Subcutaneous abdominal adipose tissue (tissue), 5 donors: ENCODE measurements at regions not wholly inside any gene's neighbourhood (a gene's known extent, or its start where the extent isn't known, plus 50 kb on each side); places are given as distances from the start of the nearest gene placed in this dataset.
"Not testable (repeated sequence)": the region's sequence is repeated elsewhere in the genome, so short reads cannot be mapped to it uniquely, and the experiment has no call there.

Source experiments
- H3K27ac ChIP-seq: one replicate; pipeline ENCODE4 v1.7.0; 2013; ENCODE audit warnings: low read depth, mild to moderate bottlenecking, inconsistent platforms, low read length, moderate library complexity
- H3K27me3 ChIP-seq, 5 donors: one replicate each; pipeline ENCODE4 v1.7.0; 2013; ENCODE audit warnings: low read length in 5 of 5, inconsistent platforms in 1 of 5; ENCODE audit not compliant: control insufficient read depth in 5 of 5, insufficient read depth in 4 of 5
- H3K36me3 ChIP-seq, 5 donors: one replicate each; pipeline ENCODE4 v1.7.0; 2013; ENCODE audit warnings: low read length in 5 of 5; ENCODE audit not compliant: control insufficient read depth in 5 of 5, insufficient read depth in 5 of 5
- H3K4me1 ChIP-seq, 5 donors: one replicate each; pipeline ENCODE4 v1.7.0; 2013; ENCODE audit warnings: low read length in 5 of 5, mild to moderate bottlenecking in 3 of 5, moderate library complexity in 1 of 5; ENCODE audit not compliant: control insufficient read depth in 5 of 5, insufficient read depth in 5 of 5
- H3K4me3 ChIP-seq, 5 donors: one replicate each; pipeline ENCODE4 v1.7.0; 2013; ENCODE audit warnings: low read length in 5 of 5, low read depth in 1 of 5
- H3K9ac ChIP-seq, 5 donors: one replicate each; pipeline ENCODE4 v1.7.0; 2013; ENCODE audit warnings: low read length in 5 of 5, mild to moderate bottlenecking in 4 of 5, moderate library complexity in 3 of 5
- H3K9me3 ChIP-seq, 5 donors: one replicate each; pipeline ENCODE4 v1.7.0; 2013; ENCODE audit warnings: low read length in 5 of 5; ENCODE audit not compliant: control insufficient read depth in 5 of 5
- donor health status: healthy.
- donor health status: healthy.
- donor health status: healthy.
- donor health status: healthy.
- donor health status: healthy.

DNA sequence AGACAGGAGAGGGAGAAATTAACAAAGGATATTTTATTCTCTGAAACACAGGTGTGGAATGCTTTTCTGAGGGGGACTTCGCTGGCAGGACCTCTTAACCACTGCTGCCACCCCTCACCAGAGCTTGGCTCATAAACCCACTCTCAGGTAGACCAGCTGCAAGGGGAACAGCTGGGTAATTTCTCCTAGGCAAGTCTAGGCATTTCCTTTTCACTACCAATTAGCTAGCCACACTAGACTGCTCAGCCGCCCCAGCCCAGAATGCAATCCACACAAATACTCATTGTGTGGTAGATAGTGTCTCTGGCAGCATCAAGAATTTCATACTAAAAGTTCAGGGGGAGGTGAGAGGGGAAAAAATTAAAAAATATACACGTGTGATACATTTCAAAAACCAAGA, 267.6 kb upstream of the ID4 start:
- peaks cover 0 to 3% (median 0%) of the 10 kb centered on the region in 5 donors for H3K9me3 ChIP-seq
- H3K4me1 ChIP-seq = peaks cover 0 to 1% (median 0%) of the 10 kb centered on the region in 5 donors
- no peak overlapping the region for H3K4me3 ChIP-seq
- H3K9ac ChIP-seq = no peak overlapping the region
- H3K27me3 ChIP-seq = no peaks in the 10 kb centered on the region
- no peaks in the 10 kb centered on the region for H3K36me3 ChIP-seq
- no peak overlapping the region for H3K27ac ChIP-seq

DNA sequence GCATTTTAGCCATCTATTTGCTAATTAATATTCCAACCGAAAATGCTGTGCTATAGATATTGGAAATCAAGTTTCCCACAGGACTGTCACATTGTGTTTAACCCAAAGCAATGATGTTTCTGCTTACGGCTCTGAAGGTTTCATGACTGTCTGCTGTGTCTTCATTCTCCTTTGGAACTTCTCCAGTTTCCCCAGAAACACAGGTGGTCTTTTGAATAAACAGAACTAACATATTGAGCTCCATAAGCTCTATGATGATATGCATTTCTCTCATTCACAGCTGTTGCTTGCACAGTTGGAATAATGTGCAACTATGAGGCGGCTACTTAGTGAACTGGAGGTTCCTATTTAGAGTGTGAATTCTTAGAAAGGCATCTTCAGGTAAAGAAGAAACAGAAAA, 266.0 kb upstream of the ID4 start:
- Histone ChIP-seq H3K9me3 (peaks cover 0 to 3% (median 0%) of the 10 kb centered on the region in 5 donors), H3K4me1 (peaks cover 0 to 1% (median 0%) of the 10 kb centered on the region in 5 donors), H3K27ac (no peak overlapping the region), H3K36me3 (no peaks in the 10 kb centered on the region), H3K4me3 (no peak overlapping the region), H3K9ac (no peak overlapping the region), H3K27me3 (no peaks in the 10 kb centered on the region)

DNA sequence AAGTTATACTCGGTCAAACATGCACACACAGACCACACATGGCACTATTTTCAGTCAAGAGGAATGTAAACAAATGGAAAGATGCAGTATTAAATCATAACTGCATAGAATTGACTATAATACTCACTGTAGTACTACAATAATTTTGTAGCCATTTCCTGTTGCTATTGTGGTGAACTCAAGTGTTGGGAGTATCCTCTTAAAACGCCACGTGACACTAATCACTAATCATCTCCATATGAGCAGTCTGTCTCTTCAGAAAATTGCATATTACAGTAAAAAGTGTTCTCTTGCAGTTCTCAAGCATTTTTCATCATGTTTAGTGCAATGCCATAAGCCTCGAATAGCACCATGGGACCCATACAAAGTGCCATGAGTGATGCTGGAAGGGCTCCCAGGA, 258.7 kb upstream of the ID4 start:
- H3K4me1 ChIP-seq = no peaks in the 10 kb centered on the region
- no peak overlapping the region for H3K9ac ChIP-seq
- no peak overlapping the region for H3K27ac ChIP-seq
- no peaks in the 10 kb centered on the region for H3K36me3 ChIP-seq
- H3K9me3 ChIP-seq = peaks cover 0 to 8% (median 4%) of the 10 kb centered on the region in 5 donors
- no peaks in the 10 kb centered on the region for H3K27me3 ChIP-seq
- H3K4me3 ChIP-seq = no peak overlapping the region

DNA sequence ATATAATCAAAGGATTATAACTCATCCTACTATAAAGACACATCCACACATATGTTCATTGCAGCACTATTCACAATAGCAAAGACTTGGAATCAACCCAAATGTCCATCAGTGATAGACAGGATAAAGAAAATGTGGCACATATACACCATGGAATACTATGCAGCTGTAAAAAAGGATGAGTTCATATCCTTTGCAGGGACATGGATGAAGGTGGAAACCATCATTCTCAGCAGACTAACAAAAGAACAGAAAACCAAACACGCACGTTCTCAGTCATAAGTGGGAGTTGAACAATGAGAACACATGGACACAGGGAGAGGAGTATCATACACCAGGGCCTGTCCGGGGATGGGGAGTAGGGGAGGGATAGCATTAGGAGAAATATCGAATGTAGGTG, 253.0 kb upstream of the ID4 start:
- H3K4me1 ChIP-seq, H3K27ac ChIP-seq, H3K9ac ChIP-seq, H3K36me3 ChIP-seq, H3K27me3 ChIP-seq, H3K4me3 ChIP-seq, H3K9me3 ChIP-seq: not testable (repeated sequence)

DNA sequence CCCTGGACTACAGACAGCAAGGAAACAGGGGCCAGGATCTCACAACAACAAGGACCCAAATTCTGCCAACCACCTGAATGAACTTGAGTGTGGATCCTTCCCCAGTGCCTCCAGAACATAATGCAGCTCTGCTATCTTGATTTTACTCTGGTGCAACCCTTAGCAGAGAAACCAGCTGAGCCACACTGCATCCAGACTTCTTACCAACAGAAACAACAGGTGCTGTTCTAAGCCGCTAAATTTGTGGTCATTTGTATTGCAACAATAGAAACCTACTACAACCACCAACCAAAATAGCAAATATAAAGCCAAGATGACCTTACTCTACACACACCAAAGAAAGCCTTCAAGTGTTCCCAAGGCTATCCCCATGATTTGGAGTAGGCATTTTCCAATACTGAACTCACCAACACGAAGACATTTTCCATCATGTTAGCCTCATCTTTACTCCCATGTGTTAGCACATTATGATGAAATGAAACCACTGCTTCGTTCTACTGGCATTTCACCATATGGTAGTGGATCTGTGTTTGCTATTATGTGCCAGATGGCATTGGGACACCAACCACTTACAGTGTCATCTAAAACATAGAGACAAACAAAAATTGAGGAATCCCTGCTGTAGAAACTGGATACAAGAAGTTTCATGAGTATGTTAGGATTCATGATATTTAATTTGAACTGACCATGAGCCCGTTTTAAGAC, 249.8 kb upstream of the ID4 start:
- H3K9me3 ChIP-seq = no peaks in the 10 kb centered on the region
- H3K27ac ChIP-seq = no peak overlapping the region
- peaks cover 0 to 10% (median 0%) of the 10 kb centered on the region in 5 donors for H3K4me1 ChIP-seq
- no peak overlapping the region for H3K4me3 ChIP-seq
- no peaks in the 10 kb centered on the region for H3K27me3 ChIP-seq
- H3K9ac ChIP-seq = no peak overlapping the region
- no peaks in the 10 kb centered on the region for H3K36me3 ChIP-seq

DNA sequence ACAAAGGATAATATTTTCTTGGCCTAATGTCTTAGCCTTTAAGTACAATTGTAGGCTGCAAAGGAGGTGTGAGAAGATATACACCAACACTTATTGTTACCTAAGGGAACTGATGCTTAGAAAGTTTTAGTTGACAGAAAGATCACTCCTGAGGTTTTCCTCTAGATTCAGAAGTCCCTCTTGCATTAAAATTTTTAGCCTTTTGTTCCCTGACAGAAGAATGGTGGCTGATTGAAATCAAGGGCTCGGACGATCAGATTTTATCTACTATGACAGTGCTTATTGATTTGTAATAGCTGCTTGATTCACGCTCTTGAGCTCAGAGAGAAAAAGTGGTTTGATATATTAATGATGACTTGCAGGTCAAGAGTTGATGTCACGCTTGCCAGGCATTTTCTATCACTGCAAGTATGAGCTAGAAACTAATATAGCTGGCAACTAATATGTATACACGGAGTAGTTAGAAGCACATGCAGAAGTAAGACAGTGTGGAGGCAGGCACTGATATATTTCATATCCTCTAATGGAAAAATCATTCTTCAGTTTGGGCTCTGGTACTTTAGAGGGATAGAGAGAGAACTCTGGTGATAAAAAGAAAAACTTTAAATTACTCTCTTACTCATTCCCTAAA, 246.6 kb upstream of the ID4 start:
- H3K36me3 ChIP-seq = no peaks in the 10 kb centered on the region
- no peak overlapping the region for H3K27ac ChIP-seq
- H3K27me3 ChIP-seq = no peaks in the 10 kb centered on the region
- no peak overlapping the region for H3K4me3 ChIP-seq
- peaks cover 0 to 10% (median 0%) of the 10 kb centered on the region in 5 donors for H3K4me1 ChIP-seq
- no peaks in the 10 kb centered on the region for H3K9me3 ChIP-seq
- H3K9ac ChIP-seq = no peak overlapping the region

DNA sequence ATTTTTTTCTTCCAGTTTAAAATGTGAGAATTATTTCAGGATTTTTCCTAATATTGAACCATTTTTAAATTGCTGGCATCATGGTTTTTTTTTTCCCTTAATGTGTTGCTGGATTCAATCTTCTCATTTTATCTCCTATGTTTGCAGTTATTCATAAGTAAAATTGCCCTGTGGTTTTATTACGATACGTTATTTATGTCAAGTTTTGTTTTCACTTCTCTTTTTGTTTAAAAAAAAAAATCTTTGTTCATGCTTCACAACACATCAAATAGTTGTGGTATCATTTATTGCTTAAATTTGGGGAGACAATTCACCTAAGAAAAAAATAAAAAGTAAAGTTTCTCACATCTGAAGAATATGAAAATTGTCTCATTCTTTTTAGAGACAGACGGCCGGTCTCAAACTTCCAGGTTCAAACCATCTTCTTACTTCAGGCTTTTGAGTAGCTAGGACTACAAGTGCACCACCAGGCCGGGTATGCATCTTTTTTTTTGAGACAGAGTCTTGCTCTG, 239.3 kb upstream of the ID4 start:
- no peaks in the 10 kb centered on the region for H3K36me3 ChIP-seq
- H3K27me3 ChIP-seq = no peaks in the 10 kb centered on the region
- H3K9ac ChIP-seq = no peak overlapping the region
- no peaks in the 10 kb centered on the region for H3K9me3 ChIP-seq
- H3K27ac ChIP-seq = no peak overlapping the region
- H3K4me1 ChIP-seq = no peaks in the 10 kb centered on the region
- no peak overlapping the region for H3K4me3 ChIP-seq

DNA sequence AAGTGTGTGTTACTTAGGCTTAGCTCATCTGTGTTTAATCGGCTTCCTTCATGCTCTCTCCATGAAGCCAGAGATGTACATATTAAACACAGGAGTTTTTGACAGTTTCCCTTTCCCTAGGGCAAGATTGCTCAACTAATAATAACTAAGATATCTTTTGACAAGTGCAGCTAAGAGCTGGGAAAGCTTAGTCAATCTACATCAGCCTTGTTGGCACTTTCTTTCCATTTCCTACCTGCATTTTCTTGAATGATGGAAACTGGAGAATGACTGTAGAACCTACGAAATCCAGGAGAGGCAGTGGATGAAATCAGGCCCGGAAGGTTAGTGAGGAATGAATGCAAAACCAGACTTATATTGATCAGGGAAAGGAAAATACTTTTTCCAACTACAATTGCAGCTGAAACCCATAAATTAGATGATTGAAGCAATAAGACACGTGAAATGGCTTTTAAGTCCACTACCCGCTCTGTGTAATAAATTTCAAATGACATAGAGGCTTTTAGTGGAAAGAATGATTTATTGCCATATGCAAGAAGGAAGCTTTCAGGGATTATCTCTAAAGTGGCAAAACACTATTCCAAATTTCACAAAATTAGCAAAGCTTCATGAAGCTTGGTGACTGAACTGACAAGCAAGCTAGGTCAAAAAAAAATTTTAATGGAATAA, 237.2 kb upstream of the ID4 start:
- Histone ChIP-seq H3K4me1 (no peaks in the 10 kb centered on the region), H3K27ac (no peak overlapping the region), H3K36me3 (no peaks in the 10 kb centered on the region), H3K9me3 (no peaks in the 10 kb centered on the region), H3K27me3 (no peaks in the 10 kb centered on the region), H3K4me3 (no peak overlapping the region), H3K9ac (no peak overlapping the region)

DNA sequence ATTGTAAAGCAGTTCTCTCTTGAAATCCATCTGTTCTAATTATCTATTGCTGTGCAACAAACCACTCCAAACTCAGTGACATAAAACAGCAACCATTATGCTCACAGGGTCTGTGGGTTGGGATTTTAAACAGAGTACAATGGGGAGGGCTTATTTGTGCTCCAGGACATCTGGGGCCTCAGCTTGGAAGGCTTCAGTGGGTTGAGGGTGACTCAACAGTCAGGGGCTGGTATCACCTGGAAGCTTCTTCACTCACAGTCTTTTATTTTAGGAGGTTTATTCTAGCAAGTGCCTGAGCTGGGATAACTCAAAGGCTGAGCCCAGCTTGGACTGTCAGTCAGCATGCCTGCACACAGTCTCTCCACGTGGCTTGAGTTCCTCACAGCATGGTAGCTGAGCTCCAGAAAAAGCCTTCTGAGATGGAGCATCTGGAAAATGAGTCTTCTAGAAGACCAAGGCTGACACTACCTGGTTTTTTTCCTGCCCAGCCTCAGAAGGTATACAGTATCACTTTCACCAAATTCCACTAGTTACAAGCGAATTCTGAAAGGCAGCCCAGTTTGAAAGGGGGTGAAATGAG, 234.6 kb upstream of the ID4 start:
- H3K4me1 ChIP-seq = no peaks in the 10 kb centered on the region
- no peaks in the 10 kb centered on the region for H3K27me3 ChIP-seq
- no peak overlapping the region for H3K27ac ChIP-seq
- H3K9ac ChIP-seq = no peak overlapping the region
- H3K9me3 ChIP-seq = no peaks in the 10 kb centered on the region
- no peak overlapping the region for H3K4me3 ChIP-seq
- H3K36me3 ChIP-seq = no peaks in the 10 kb centered on the region

DNA sequence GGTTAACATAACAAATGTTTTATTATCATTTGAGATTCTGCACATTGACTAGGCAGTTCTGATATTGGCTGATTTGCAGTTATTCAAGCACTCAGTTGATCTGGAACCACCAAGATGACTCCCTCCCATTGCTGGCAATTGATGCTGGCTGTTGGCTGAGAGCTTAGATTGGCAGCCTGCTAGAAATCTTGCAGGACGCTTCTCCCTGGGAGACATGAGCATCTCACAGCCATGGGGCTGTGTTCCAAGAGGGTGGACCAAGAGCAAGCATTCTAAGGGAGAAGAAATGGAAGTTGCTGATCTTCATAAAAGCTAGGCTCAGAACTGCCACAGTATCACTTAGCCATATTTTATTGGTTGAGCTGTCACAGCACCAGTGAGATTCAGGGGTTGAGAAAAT, 233.4 kb upstream of the ID4 start:
- Histone ChIP-seq H3K9me3 (no peaks in the 10 kb centered on the region), H3K27me3 (no peaks in the 10 kb centered on the region), H3K9ac (no peak overlapping the region), H3K4me3 (no peak overlapping the region), H3K4me1 (no peaks in the 10 kb centered on the region), H3K36me3 (no peaks in the 10 kb centered on the region), H3K27ac (no peak overlapping the region)
